ENCODE measurements at regions not wholly inside any gene's neighbourhood (a gene's known extent, or its start where the extent isn't known, plus 50 kb on each side); places are given as distances from the start of the nearest gene placed in this dataset.

GRCh38 chr20:7257692-7258466, 490.4 kb downstream of the BMP2 start:
- DNase-seq (ENCODE audit: low spot score) = no peak

GRCh38 chr20:7262803-7263202, 495.3 kb downstream of the BMP2 start:
- no peak for DNase-seq (ENCODE audit: low spot score)

DNA sequence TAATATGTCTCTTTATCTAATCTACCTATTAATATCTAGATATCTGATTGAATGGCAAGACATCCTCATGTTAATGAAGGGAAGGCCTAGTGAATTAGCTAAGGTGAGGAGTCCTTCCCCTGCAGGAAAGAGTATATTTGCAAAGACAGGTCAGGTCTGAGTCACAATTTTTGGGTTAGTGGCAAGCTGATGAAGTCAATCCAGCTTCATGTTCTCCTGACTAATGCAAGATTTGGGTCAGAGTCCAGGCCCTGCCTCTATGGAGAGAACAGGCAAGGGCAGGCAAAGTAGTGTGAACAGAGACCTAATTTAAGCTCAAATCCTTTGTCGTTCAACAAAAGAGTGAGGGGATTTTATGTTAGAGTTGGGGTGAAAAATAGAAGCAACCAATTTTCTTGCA, 496.7 kb downstream of the BMP2 start:
- DNase-seq (ENCODE audit: low spot score) = no peak

- DNase-seq (ENCODE audit: low spot score) = no peak
Observed at GRCh38 chr20:7269452-7269851, 502.0 kb downstream of the BMP2 start.

GRCh38 chr20:7272512-7272911, 505.0 kb downstream of the BMP2 start:
- DNase-seq (ENCODE audit: low spot score) = peak; percentile 5

- no peak for DNase-seq (ENCODE audit: low spot score)
Observed at GRCh38 chr20:7274870-7275269, 507.4 kb downstream of the BMP2 start.

- DNase-seq (ENCODE audit: low spot score) = no peak
Observed at GRCh38 chr20:7275645-7276237, 508.3 kb downstream of the BMP2 start.

GRCh38 chr20:7285918-7286556, 518.6 kb downstream of the BMP2 start:
- peak; percentile 95 for DNase-seq (ENCODE audit: low spot score)

GRCh38 chr20:7291323-7291943, 523.9 kb downstream of the BMP2 start:
- DNase-seq (ENCODE audit: low spot score) = no peak

GRCh38 chr20:7291946-7292345, 524.5 kb downstream of the BMP2 start:
- no peak for DNase-seq (ENCODE audit: low spot score)

DNA sequence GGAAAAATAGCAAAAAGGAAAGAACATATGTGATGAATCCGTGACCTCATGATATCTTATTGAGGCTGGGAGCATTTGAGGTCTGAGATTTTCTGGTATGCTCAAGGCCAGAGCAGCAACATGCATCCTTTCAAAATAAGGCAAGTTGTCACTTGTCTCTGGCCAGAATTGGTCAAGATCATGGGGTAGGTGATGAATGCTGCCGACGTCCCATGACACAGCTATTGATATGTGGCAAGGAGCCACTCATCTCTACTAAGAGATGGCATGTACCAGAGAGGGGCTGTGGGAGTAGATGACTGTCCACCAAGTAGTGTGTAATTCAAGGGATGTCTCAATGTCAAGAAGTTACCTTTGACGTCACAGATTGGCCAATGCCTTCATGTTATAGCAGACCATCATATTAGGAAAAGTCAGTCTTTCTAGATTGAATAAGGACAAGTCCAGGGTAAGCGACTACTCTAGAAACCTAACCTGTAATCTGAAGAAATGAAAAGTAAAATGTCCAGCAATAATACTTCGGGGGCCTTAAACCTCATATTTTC, 527.4 kb downstream of the BMP2 start:
- no peak for DNase-seq (ENCODE audit: low spot score)

DNA sequence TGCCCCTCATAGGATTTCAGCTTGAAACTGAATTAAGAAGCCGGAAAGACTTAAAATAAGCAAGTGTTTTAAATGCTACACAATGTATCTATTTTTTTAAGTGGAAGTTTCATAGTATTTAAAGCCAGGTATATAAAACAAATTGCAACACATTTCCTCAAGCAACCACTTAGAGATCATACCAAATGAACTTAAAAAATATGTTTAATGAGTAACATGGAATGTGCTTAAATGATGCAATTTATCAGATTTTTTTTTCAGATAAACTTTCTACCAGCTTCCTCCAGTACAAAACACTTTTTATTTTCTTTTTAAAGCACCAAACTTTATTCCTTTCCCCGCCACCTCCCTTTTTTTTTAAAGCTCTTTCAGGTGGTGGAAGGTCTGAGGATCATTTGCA, 534.3 kb downstream of the BMP2 start:
- no peak for DNase-seq (ENCODE audit: low spot score)

GRCh38 chr20:7302250-7302649, 534.8 kb downstream of the BMP2 start:
- DNase-seq (ENCODE audit: low spot score) = no peak

GRCh38 chr20:7305976-7306375, 538.5 kb downstream of the BMP2 start:
- no peak for DNase-seq (ENCODE audit: low spot score)

DNA sequence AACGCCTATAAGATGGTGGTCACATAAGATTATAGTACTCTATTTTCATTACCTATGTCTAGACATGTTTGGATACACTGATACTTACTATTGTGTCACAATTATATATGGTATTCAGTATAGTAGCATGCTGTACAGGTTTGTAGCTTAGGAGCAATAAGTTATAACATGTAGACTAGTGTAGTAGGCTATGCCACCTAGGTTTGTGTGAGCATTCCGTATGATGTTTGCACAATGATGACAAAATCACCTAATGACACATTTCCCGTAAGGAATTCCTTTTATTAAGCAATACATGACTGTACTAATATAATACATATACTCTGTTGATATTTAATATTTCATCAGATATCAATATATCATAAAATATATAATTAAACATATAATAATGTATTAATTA, 540.7 kb downstream of the BMP2 start:
- DNase-seq (ENCODE audit: low spot score) = no peak

GRCh38 chr20:7313047-7313446, 545.6 kb downstream of the BMP2 start:
- no peak for DNase-seq (ENCODE audit: low spot score)

DNA sequence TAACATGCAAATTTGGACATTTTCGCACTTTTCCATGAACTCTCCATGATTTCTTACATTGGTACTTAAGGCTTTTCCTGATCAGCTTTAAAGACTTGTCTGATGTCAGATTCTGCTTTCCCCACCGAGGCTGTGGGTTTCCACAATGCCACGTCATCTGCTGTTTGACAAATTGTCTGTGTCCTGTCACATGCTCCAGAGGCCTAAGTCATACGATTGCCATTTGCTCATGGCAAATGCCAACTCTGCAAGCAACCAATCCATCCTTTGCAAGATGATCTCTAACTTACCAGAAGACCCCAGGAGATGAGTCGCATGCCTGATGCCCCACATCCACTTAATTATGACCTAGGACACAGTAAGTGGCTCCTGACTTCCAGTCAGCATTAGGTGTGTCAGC, 556.5 kb downstream of the BMP2 start:
- no peak for DNase-seq (ENCODE audit: low spot score)

DNA sequence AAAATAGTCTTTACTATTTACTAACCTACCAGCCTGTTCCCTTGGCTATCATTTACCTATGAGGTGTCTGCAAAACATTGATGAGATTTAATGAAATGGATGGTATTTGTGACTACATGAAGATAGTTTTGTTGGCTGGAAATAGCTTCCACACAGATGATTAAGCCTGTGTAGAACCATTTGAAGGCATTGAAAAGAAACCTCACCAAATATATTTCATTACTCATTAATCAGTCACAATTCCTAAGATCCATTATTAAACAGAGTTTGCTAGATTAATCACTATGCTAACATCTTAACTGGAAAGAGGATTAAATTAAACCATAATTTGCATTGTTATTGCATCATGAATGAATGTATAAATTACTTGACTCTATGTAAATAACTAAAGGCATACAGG, 560.3 kb downstream of the BMP2 start:
- no peak for DNase-seq (ENCODE audit: low spot score)

DNA sequence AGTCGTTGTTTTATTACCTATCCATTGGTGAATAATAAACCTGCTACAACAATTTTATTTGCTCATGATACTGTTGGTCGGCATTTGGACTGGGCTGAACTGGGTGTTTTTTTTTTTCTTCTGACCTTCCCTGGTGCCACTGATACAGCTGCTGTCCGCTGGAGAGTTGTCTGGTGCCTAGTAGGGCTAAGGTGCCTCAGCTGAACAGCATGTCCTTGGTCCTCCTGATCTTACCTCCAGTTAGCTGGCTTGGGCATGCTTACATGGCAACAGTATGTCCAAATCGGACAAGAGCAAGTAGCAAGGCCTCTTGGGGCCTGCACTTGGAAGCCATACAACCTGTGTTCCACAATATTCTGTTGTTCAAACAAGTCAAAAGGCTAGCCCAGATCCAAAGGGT, 563.4 kb downstream of the BMP2 start:
- no peak for DNase-seq (ENCODE audit: low spot score)

GRCh38 chr20:7332169-7332568, 564.7 kb downstream of the BMP2 start:
- DNase-seq (ENCODE audit: low spot score) = no peak

GRCh38 chr20:7333841-7334240, 566.4 kb downstream of the BMP2 start:
- DNase-seq (ENCODE audit: low spot score) = no peak

DNA sequence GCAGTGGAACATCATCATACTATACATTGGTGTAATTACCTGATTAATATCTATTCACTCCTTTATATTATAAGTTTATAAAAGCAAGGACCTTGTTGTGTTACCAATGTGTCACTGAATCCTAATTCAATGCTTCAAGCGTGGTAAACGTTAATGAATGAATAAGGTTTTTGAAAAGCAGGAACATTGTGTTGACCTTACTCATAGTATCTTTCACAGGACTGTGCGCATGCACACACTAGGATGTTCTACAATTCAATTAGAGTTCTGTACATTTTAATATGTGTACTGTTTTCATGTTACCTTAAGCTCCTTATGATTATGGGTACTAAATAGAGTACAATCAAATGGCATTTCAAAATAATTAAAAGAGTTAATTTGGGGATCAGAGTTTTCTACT, 578.5 kb downstream of the BMP2 start:
- no peak for DNase-seq (ENCODE audit: low spot score)

DNA sequence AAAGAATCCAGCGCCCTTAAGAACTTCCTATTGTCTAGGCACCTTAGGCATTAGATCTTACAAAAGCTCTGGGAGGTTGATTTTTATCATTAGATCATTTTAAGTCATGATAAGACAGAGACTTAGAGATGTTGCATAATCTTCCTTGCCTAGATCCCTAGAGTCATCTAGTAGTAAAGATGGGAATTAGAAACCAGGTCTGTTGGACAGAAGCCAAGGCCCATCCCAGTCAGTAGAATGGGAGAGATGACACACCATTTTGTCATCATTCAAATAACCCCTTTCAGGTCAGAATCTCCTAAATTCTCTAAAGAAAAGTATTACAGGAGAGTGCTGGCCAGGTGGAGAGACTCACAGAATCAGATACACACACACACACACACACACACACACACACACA, 579.1 kb downstream of the BMP2 start:
- DNase-seq (ENCODE audit: low spot score) = no peak

Measured in Ammon's horn (tissue), 1 donor.